Loucy (cell line): ENCODE measurements at regions not wholly inside any gene's neighbourhood (a gene's known extent, or its start where the extent isn't known, plus 50 kb on each side); places are given as distances from the start of the nearest gene placed in this dataset.

Source experiments
- H2AFZ ChIP-seq: fragments of 200-600 bp; sonication (generic); 2 replicates; pipeline ENCODE4 v1.6.0; 2016; ENCODE audit warnings: antibody characterized with exemption, mild to moderate bottlenecking, low read length, moderate library complexity
- H3F3A ChIP-seq: fragments of 200-600 bp; 2 replicates; pipeline ENCODE4 v1.6.0; 2016; ENCODE audit warnings: antibody characterized with exemption, low read depth, mild to moderate bottlenecking
- H3K27me3 ChIP-seq: fragments of 200-600 bp; sonication (generic); 2 replicates; pipeline ENCODE4 v1.6.1; 2014; ENCODE audit warnings: low read length, mild to moderate bottlenecking; ENCODE audit not compliant: insufficient read depth, poor library complexity, severe bottlenecking
- H3K36me3 ChIP-seq: fragments of 200-600 bp; sonication (generic); 2 replicates; pipeline ENCODE4 v1.6.1; 2016; ENCODE audit warnings: low read length; ENCODE audit not compliant: insufficient read depth
- H3K4me1 ChIP-seq: fragments of 200-600 bp; sonication (generic); 2 replicates; pipeline ENCODE4 v1.5.1; 2014; ENCODE audit warnings: low read length, mild to moderate bottlenecking; ENCODE audit not compliant: insufficient read depth, poor library complexity, severe bottlenecking
- H3K4me2 ChIP-seq: fragments of 200-600 bp; sonication (generic); 2 replicates; pipeline ENCODE4 v1.6.0; 2014; ENCODE audit warnings: antibody characterized with exemption, low read length, low read depth, mild to moderate bottlenecking; ENCODE audit not compliant: poor library complexity, severe bottlenecking
- H3K4me3 ChIP-seq: fragments of 200-600 bp; sonication (generic); 2 replicates; pipeline ENCODE4 v1.5.1; 2014; ENCODE audit warnings: low read length, mild to moderate bottlenecking, mixed read lengths; ENCODE audit not compliant: poor library complexity, severe bottlenecking
- H3K79me2 ChIP-seq: fragments of 200-600 bp; sonication (generic); 2 replicates; pipeline ENCODE4 v1.6.1; 2014; ENCODE audit warnings: low read length; ENCODE audit not compliant: insufficient read depth
- H3K9ac ChIP-seq: fragments of 200-600 bp; sonication (generic); 2 replicates; pipeline ENCODE4 v1.6.0; 2014; ENCODE audit warnings: mild to moderate bottlenecking, low read depth, low read length, moderate library complexity; ENCODE audit not compliant: poor library complexity, severe bottlenecking
- H3K9me2 ChIP-seq: fragments of 200-600 bp; sonication (generic); replicated peaks from 2 replicates; pipeline ENCODE4 v1.6.1; 2016; ENCODE audit warnings: low read depth, low read length, mixed read lengths
- H3K9me3 ChIP-seq: fragments of 200-600 bp; sonication (generic); 2 replicates; pipeline ENCODE4 v1.6.1; 2014; ENCODE audit warnings: mild to moderate bottlenecking, antibody characterized with exemption, low read length, low read depth; ENCODE audit not compliant: insufficient read depth
- H4K20me1 ChIP-seq: fragments of 200-600 bp; sonication (generic); 2 replicates; pipeline ENCODE4 v1.6.0; 2014; ENCODE audit warnings: antibody characterized with exemption, low read length, mild to moderate bottlenecking; ENCODE audit not compliant: insufficient read depth, poor library complexity, severe bottlenecking
- EZH2phosphoT487 ChIP-seq: fragments of 200-600 bp; IDR thresholded peaks from 2 replicates; pipeline ENCODE4 v1.6.1; 2018; ENCODE audit warnings: antibody characterized with exemption, mild to moderate bottlenecking, moderate library complexity, borderline replicate concordance
- TF ChIP-seq, protein P1 (sequence below): fragments of 200-600 bp; sonication (generic); conservative IDR thresholded peaks from 2 replicates; pipeline ENCODE4 v1.5.1; 2014; ENCODE audit warnings: mild to moderate bottlenecking, antibody characterized with exemption, low read length

DNA sequence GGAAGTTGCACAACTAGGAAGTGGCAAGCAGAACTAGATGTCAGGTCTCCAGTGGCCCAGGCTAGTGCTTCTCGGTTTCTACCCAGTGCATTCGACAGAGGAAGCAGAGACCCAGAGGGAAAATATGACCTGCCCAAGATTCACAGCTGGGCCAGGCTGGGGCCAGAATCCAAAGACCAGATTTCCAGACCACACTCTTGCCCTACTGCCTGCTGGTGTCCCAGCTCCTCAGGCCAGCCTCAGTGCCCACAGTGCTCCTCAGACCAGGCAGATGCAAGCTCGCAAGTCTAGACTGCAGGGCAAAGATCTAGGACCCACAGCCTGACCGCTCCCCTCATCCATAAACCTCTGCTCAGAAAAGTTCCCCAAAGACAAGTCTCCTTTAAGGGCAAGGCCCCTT lies 262.6 kb downstream of the BUD13 start:
- Histone ChIP-seq H3K4me2 (no peak overlapping the region), H3F3A (no peaks in the 10 kb centered on the region), H3K27me3 (no peaks in the 10 kb centered on the region), H3K9ac (no peak overlapping the region), H3K9me3 (no peaks in the 10 kb centered on the region), H3K4me3 (no peak overlapping the region), H3K79me2 (no peaks in the 10 kb centered on the region), H3K4me1 (no peaks in the 10 kb centered on the region), H4K20me1 (no peaks in the 10 kb centered on the region), H3K36me3 (no peaks in the 10 kb centered on the region), H2AFZ (no peak overlapping the region), H3K9me2 (no peaks in the 10 kb centered on the region)
- TF ChIP-seq, protein P1, sequence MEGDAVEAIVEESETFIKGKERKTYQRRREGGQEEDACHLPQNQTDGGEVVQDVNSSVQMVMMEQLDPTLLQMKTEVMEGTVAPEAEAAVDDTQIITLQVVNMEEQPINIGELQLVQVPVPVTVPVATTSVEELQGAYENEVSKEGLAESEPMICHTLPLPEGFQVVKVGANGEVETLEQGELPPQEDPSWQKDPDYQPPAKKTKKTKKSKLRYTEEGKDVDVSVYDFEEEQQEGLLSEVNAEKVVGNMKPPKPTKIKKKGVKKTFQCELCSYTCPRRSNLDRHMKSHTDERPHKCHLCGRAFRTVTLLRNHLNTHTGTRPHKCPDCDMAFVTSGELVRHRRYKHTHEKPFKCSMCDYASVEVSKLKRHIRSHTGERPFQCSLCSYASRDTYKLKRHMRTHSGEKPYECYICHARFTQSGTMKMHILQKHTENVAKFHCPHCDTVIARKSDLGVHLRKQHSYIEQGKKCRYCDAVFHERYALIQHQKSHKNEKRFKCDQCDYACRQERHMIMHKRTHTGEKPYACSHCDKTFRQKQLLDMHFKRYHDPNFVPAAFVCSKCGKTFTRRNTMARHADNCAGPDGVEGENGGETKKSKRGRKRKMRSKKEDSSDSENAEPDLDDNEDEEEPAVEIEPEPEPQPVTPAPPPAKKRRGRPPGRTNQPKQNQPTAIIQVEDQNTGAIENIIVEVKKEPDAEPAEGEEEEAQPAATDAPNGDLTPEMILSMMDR, result no peak
- TF ChIP-seq EZH2phosphoT487, result no peak

DNA sequence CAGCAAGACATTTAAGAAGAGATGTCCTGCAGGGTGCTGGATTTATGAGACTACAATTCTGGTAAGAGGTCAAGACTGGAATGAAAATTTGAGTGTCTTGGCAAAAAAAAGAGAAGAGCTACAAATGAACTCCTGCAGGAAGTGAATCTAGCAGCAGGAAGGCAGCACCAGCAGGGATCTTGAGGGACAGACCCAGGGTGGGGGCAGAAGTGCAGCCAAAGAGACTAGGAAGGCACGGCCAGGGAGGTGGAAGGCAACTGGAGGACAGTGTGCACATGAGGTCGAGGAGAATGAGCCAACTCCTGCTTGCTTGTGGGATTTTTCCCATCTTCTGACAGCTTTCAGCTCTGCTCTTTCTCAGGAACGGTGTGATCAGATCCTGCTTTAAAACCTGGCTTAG lies 263.2 kb downstream of the BUD13 start:
- Histone ChIP-seq H4K20me1 (no peaks in the 10 kb centered on the region), H3K4me3 (no peak overlapping the region), H3K9ac (no peak overlapping the region), H3K4me1 (no peaks in the 10 kb centered on the region), H3K79me2 (no peaks in the 10 kb centered on the region), H3F3A (no peaks in the 10 kb centered on the region), H3K4me2 (no peak overlapping the region), H3K27me3 (no peaks in the 10 kb centered on the region), H3K36me3 (no peaks in the 10 kb centered on the region), H3K9me3 (no peaks in the 10 kb centered on the region), H3K9me2 (no peaks in the 10 kb centered on the region), H2AFZ (no peak overlapping the region)
- no peak for TF ChIP-seq EZH2phosphoT487
- TF ChIP-seq, protein P1, result no peak

DNA sequence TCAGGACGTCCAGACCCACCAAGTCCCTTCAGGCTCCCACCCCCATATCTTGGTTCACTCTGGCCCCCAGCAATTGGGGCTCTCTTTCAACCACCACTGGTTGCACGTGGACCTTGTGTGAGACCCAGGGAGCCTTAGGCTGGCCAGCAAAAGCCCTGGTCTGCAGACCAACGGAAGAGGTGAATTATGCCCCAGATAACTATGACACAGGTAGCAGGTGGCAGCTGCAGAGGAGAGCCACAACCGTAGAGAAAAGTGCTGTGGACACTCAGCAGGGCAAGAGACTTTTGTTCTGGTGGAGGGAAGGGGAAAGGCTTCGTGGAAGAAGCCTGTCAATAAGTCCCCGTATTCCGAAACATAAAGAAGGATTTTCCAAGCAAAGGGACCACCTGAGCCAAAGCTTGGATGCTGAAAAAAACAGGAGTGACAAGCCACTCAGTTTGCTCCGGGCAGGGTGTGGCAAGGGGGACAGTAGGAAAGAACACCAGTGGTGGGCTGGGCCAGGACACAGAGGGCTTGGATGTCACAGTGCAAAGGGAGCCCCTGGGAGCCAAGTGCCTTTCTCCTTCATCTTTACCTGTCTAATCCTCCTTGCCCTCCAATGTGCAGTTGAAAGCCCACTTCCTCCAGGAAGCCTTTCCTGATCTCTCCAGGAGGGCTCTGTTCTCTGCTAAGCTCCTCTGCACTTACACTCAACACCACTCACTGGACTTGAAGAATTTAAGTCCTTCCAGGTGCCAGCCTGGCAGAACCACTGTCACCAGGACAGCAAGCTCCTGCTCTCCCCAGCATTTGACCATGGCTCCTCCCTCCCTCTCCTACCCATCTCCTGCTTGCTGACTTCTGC lies 264.7 kb downstream of the BUD13 start:
- Histone ChIP-seq H3K4me2 (no peak overlapping the region), H3K4me3 (no peak overlapping the region), H3K4me1 (no peaks in the 10 kb centered on the region), H3K36me3 (no peaks in the 10 kb centered on the region), H3K79me2 (no peaks in the 10 kb centered on the region), H3F3A (no peaks in the 10 kb centered on the region), H3K9ac (no peak overlapping the region), H3K27me3 (no peaks in the 10 kb centered on the region), H3K9me2 (no peaks in the 10 kb centered on the region), H4K20me1 (no peaks in the 10 kb centered on the region), H3K9me3 (no peaks in the 10 kb centered on the region), H2AFZ (no peak overlapping the region)
- no peak for TF ChIP-seq EZH2phosphoT487
- TF ChIP-seq, protein P1, result no peak
